ENCODE measurements at regions not wholly inside any gene's neighbourhood (a gene's known extent, or its start where the extent isn't known, plus 50 kb on each side); places are given as distances from the start of the nearest gene placed in this dataset.

DNA sequence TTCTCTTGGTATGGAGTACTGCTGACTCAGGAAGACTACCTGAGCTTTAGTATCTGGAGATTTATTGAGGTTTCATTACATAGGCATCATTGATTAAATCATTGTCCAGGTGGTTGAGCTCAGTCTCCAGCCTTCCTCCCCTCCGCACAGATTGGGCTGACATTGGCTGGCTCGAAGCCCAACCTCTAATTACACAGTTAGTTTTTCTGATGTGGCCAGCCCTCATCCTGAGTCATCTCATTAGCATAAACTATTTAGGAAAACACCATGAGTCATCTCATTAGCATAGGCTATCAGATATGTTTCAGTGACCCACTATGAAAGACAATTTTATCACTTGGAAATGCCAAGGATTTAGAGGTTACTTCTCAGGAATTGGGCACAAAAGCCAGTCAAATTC lies 93.9 kb upstream of the ANKRD50 start:
- DNase-seq (ENCODE audit: low spot score), result no peak

- DNase-seq (ENCODE audit: low spot score), result no peak
Observed at GRCh38 chr4:124804584-124804983, 92.1 kb upstream of the ANKRD50 start.

- no peak for DNase-seq (ENCODE audit: low spot score)
Observed at GRCh38 chr4:124804041-124804440, 91.5 kb upstream of the ANKRD50 start.

- no peak for DNase-seq (ENCODE audit: low spot score)
Observed at GRCh38 chr4:124803641-124804040, 91.1 kb upstream of the ANKRD50 start.

DNA sequence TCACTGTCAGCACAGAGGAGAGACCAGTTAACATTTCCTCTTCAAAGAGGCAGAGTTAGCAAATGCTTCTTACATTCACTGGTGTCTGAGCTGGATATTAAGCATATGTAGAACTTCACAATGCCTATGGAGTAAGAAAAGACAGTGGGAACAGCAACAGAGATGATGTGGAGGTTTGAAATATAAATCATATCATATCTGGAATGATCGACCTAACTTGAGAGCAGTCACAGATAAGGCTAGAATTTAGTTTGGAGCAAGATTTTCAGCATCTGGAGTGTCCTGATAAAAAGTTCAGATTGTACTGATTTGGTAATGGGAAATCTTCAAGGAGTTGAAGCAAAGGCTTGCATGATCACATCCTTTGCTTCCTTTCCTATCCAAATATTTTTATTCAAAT lies 90.5 kb upstream of the ANKRD50 start:
- DNase-seq (ENCODE audit: low spot score), result no peak

- no peak for DNase-seq (ENCODE audit: low spot score)
Observed at GRCh38 chr4:124797223-124797622, 84.7 kb upstream of the ANKRD50 start.

DNA sequence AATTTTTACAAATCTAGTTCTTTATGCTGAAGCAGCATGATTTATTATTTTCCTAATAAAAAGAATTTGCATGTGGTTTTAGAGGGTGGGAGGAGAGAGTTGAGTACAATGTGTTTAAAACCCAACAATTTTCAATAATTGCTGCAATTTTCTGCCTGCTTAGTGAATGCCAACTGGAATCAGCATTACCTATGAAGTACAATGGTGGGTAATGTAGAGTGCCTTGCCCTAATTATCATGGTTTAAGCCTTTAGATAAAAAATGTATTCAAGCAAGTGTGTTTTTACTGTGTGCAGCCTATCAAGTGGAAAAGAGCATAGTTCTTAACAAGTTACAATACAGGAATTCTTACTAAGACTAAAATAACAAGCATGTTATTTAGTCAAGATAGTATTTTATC lies 77.9 kb upstream of the ANKRD50 start:
- DNase-seq (ENCODE audit: low spot score), result no peak

GRCh38 chr4:124786634-124787033 lies 74.1 kb upstream of the ANKRD50 start:
- DNase-seq (ENCODE audit: low spot score), result no peak

DNA sequence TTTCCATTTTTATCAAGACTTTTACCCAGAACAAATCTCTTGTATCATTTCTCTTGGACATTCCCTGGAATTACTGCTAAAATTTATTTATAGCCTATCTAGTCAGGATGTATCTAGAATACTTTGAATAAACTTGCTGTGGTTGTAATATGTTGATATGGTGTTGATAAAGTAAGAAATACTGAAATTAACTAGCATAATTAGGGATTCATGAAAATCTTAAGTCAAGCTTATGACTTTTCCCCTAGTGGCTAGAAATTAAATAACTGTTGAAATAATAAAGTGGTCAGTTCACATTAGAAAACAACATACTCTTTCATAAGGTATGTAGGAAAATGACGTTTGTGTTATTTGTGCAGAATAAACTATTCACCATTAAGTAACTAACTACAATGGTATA lies 73.1 kb upstream of the ANKRD50 start:
- DNase-seq (ENCODE audit: low spot score), result no peak

DNA sequence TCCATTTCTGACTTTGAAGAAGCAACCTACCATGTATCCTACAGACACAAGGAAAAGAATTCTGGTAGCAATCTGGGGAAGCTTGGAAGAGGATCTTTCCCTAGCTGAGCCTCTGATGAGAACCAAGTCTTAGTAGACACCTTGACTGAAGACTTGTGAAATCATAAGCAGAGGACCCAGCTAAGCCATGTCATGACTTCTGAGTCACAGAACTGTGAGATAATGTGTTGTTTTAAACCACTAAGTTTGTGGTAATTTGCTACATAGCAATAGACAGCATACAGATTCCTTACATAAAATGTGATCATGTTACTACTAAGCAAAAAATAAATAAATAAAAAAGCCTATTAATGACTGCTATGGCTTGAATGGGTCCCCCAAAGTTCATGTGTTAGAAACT lies 71.3 kb upstream of the ANKRD50 start:
- DNase-seq (ENCODE audit: low spot score), result no peak

- no peak for DNase-seq (ENCODE audit: low spot score)
Observed at GRCh38 chr4:124777007-124777406, 64.5 kb upstream of the ANKRD50 start.

DNA sequence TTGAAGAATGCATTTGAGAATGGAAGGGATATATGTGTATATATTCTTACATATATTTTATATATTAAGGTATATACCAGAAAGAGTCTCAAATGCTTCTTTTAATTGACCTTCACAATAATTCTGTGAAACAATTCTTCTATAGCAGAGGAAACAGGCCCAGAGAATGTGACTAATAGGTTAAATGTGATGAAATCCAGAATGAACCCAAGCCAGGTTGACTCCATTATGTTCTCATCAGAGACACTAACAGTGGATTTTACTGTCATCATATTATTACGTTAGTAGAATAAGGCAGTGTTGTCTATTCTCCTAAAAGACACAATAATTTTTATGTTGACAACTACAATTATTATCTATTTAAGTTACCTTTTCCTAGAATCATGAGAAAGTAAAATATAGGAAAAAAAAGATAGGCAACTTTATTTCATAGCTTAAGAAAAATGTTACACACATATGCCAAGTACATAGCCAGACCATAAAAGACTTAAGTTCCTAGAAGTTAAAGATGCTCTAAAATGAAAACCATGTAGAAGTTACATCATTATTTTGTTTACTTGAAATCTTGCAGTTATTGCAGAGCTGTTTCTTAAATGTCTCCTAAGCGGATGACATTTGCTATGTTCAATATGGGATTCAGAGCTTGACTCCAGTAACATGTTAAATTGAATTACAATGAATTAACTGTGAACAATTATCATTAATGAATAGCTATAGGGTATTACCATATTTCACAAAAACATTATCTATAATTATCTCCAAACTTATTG lies 56.2 kb upstream of the ANKRD50 start:
- no peak for DNase-seq (ENCODE audit: low spot score)

GRCh38 chr4:124762956-124763355 lies 50.4 kb upstream of the ANKRD50 start:
- DNase-seq (ENCODE audit: low spot score), result no peak

Data from D341Med (cell line).